HepG2 (cell line): ENCODE measurements at regions not wholly inside any gene's neighbourhood (a gene's known extent, or its start where the extent isn't known, plus 50 kb on each side); places are given as distances from the start of the nearest gene placed in this dataset.

ENCODE experiments used
- ATAC-seq: fragments of 200-7000 bp; cut with Tn5 transposase; 3 replicates; pipeline ENCODE4 v1.9.1; 2020; ENCODE audit warnings: mild to moderate bottlenecking, moderate library complexity
- BruUV-seq: library from RNA; stranded (reverse); fragments of 400-500 nt; replicated peaks from 2 replicates; lab custom pipeline; 2021; lab: Mats Ljungman, UMichigan
- CTCF ChIA-PET: fragments of 300-600 bp; formaldehyde crosslinking; extraction: SDS; loops from one replicate; lab custom pipeline; 2021; ENCODE audit warnings: low total read pairs, inconsistent platforms, low intra/inter-chr PET ratio; lab: Yijun Ruan, JAX
- POLR2A ChIA-PET: fragments of 350-600 bp; sonication (Branson Sonifier 250); formaldehyde crosslinking; loops from one replicate; lab custom pipeline; 2020; ENCODE audit warnings: antibody characterized with exemption, inconsistent platforms; lab: Yijun Ruan, JAX
- DNase-seq: peaks from one replicate; pipeline ENCODE4 v3.0.0-alpha.2; 2015; ENCODE audit warnings: low spot score
- FAIRE-seq: peaks from 3 replicates; lab custom pipeline; 2011; peaks lifted over from hg19 to GRCh38; lab: Jason Lieb, UNC
- H2AFZ ChIP-seq: one replicate; pipeline ENCODE4 v1.6.1; 2011; ENCODE audit warnings: low read length, inconsistent platforms
- H3K27ac ChIP-seq: fragments of 300-600 bp; 3 replicates; pipeline ENCODE4 v1.8.0; 2011; ENCODE audit warnings: mixed run types, mild to moderate bottlenecking, mixed read lengths, low read length, inconsistent platforms; ENCODE audit not compliant: insufficient read depth; ENCODE audit errors: extremely low read length
- H3K27me3 ChIP-seq, 2 experiments: fragments of 200-600 bp in 1 of 2; 2 replicates in 1 of 2; 3 replicates in 1 of 2; pipeline versions ENCODE4 v1.6.0 to v1.8.0; 2011; ENCODE audit warnings: low read length in 2 of 2, mild to moderate bottlenecking in 2 of 2, moderate library complexity in 2 of 2, inconsistent platforms in 1 of 2; ENCODE audit not compliant: insufficient read depth in 2 of 2, control insufficient read depth in 1 of 2
- H3K36me3 ChIP-seq, 2 experiments: fragments of 200-600 bp in 1 of 2; replicated peaks in 1 of 2; 2 replicates in 1 of 2; 3 replicates in 1 of 2; pipeline versions ENCODE4 v1.5.1 to v1.8.0; 2011; ENCODE audit warnings: low read length in 2 of 2, inconsistent platforms in 1 of 2; ENCODE audit not compliant: insufficient read depth in 2 of 2, control insufficient read depth in 1 of 2
- H3K4me1 ChIP-seq: 2 replicates; pipeline ENCODE4 v1.5.1; 2012; ENCODE audit warnings: low read length, inconsistent platforms; ENCODE audit not compliant: insufficient read depth
- H3K4me2 ChIP-seq: 2 replicates; pipeline ENCODE4 v1.6.0; 2011; ENCODE audit warnings: low read depth, low read length, inconsistent platforms
- H3K4me3 ChIP-seq, 3 experiments: fragments of 200-600 bp in 1 of 3; sonication (generic), shearing (Covaris generic) in 1 of 3; replicated peaks in 1 of 3; 2 replicates each; pipeline ENCODE4 v1.5.1; 2011 to 2016; ENCODE audit warnings: low read length in 3 of 3, inconsistent platforms in 2 of 3, low read depth in 2 of 3, mild to moderate bottlenecking in 2 of 3, control low read depth in 1 of 3, mixed read lengths in 1 of 3; ENCODE audit not compliant: insufficient read depth in 1 of 3
- H3K79me2 ChIP-seq: one replicate; pipeline ENCODE4 v1.6.1; 2011; ENCODE audit warnings: low read length, inconsistent platforms; ENCODE audit not compliant: insufficient read depth
- H3K9ac ChIP-seq: 2 replicates; pipeline ENCODE4 v1.6.0; 2011; ENCODE audit warnings: mild to moderate bottlenecking, low read depth, low read length, inconsistent platforms; ENCODE audit not compliant: insufficient read depth
- H3K9me3 ChIP-seq: 2 replicates; pipeline ENCODE4 v1.5.1; 2012; ENCODE audit warnings: mild to moderate bottlenecking, low read length
- H4K20me1 ChIP-seq: 2 replicates; pipeline ENCODE4 v1.6.0; 2011; ENCODE audit warnings: inconsistent platforms, mild to moderate bottlenecking, low read length, moderate library complexity; ENCODE audit not compliant: insufficient read depth
- AKNA ChIP-seq: sonication (generic); formaldehyde crosslinking; IDR thresholded peaks from 2 replicates; pipeline ENCODE4 v1.4.0; 2020; ENCODE audit warnings: missing genetic modification reagents, borderline replicate concordance
- KDM4B ChIP-seq: sonication (generic); formaldehyde crosslinking; IDR thresholded peaks from 2 replicates; pipeline ENCODE4 v1.4.0; 2020; ENCODE audit warnings: missing genetic modification reagents
- KMT2B ChIP-seq: IDR thresholded peaks from 2 replicates; pipeline ENCODE4 v1.6.1; 2016; ENCODE audit warnings: missing genetic modification reagents, missing compliant biosample characterization
- MTA3 ChIP-seq: sonication (generic); formaldehyde crosslinking; IDR thresholded peaks from 2 replicates; pipeline ENCODE4 v1.4.0; 2020; ENCODE audit warnings: missing genetic modification reagents
- ZNF230 ChIP-seq: sonication (generic); formaldehyde crosslinking; IDR thresholded peaks from 2 replicates; pipeline ENCODE4 v1.4.0; 2020; ENCODE audit warnings: mild to moderate bottlenecking, missing genetic modification reagents
- ZNF235 ChIP-seq: sonication (generic); formaldehyde crosslinking; IDR thresholded peaks from 2 replicates; pipeline ENCODE4 v1.8.1; 2023; ENCODE audit warnings: mild to moderate bottlenecking, missing genetic modification reagents, borderline replicate concordance
- WGBS: methylation state at CpG from one replicate; pipeline ENCODE4 v1.1.6; 2017; ENCODE audit warnings: low lambda C conversion rate; 5-methylcytosine and 5-hydroxymethylcytosine counted together
- in situ Hi-C: cut with HindIII; loops from 2 replicates; pipeline ENCODE4 v1.10.0; 2017; ENCODE audit warnings: low pct_unique_long_range_greater_than_20kb; ENCODE audit not compliant: extremely low pct_ligation_motif_present
- intact Hi-C: fragments of 100-400 bp; cut with micrococcal nuclease; formaldehyde crosslinking; loops from one replicate; pipeline ENCODE4 v1.10.0; 2022; ENCODE audit not compliant: unreplicated experiment
- TF ChIP-seq, protein P1 (sequence below): sonication (generic); formaldehyde crosslinking; IDR thresholded peaks from 2 replicates; pipeline ENCODE4 v1.8.0; 2022; ENCODE audit warnings: missing genetic modification reagents, mild to moderate bottlenecking, borderline replicate concordance
- TF ChIP-seq, protein P2 (sequence below): sonication (generic); formaldehyde crosslinking; IDR thresholded peaks from 2 replicates; pipeline ENCODE4 v1.4.0; 2020; ENCODE audit warnings: missing genetic modification reagents

GRCh38 chr2:199101487-199101886 is 356.3 kb downstream of the SATB2 start:
- Histone ChIP-seq H3K36me3 (no peaks in the 10 kb centered on the region), H3K79me2 (no peaks in the 10 kb centered on the region), H3K27me3 (no peaks in the 10 kb centered on the region), H2AFZ (no peak overlapping the region), H3K9me3 (no peaks in the 10 kb centered on the region), H3K4me1 (no peaks in the 10 kb centered on the region), H3K4me3 (no peak overlapping the region), H3K27ac (no peak overlapping the region), H4K20me1 (no peaks in the 10 kb centered on the region), H3K4me2 (no peak overlapping the region), H3K9ac (no peak overlapping the region)
- ChIA-PET POLR2A (no interaction called here), CTCF (no interaction called here)
- 3% methylated on average over 3 of the region's 3 CpGs for WGBS
- intact Hi-C loops = no loop called here
- in situ Hi-C loops = no loop called here
- ATAC-seq (no peak), DNase-seq (no peak), FAIRE-seq (no peak)
- TF ChIP-seq KMT2B (CRISPR knock-in tag) (no peak), KDM4B (CRISPR knock-in tag) (no peak), ZNF230 (CRISPR knock-in tag) (no peak), ZNF235 (CRISPR knock-in tag) (no peak), MTA3 (CRISPR knock-in tag) (no peak), AKNA (CRISPR knock-in tag) (no peak)
- TF ChIP-seq, protein P1, sequence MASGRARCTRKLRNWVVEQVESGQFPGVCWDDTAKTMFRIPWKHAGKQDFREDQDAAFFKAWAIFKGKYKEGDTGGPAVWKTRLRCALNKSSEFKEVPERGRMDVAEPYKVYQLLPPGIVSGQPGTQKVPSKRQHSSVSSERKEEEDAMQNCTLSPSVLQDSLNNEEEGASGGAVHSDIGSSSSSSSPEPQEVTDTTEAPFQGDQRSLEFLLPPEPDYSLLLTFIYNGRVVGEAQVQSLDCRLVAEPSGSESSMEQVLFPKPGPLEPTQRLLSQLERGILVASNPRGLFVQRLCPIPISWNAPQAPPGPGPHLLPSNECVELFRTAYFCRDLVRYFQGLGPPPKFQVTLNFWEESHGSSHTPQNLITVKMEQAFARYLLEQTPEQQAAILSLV (CRISPR knock-in tag) = no peak
- TF ChIP-seq, protein P2, sequence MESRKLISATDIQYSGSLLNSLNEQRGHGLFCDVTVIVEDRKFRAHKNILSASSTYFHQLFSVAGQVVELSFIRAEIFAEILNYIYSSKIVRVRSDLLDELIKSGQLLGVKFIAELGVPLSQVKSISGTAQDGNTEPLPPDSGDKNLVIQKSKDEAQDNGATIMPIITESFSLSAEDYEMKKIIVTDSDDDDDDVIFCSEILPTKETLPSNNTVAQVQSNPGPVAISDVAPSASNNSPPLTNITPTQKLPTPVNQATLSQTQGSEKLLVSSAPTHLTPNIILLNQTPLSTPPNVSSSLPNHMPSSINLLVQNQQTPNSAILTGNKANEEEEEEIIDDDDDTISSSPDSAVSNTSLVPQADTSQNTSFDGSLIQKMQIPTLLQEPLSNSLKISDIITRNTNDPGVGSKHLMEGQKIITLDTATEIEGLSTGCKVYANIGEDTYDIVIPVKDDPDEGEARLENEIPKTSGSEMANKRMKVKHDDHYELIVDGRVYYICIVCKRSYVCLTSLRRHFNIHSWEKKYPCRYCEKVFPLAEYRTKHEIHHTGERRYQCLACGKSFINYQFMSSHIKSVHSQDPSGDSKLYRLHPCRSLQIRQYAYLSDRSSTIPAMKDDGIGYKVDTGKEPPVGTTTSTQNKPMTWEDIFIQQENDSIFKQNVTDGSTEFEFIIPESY = no peak
- no TSS peak for BruUV-seq
